MCF 10A (cell line): ENCODE measurements at regions not wholly inside any gene's neighbourhood (a gene's known extent, or its start where the extent isn't known, plus 50 kb on each side); places are given as distances from the start of the nearest gene placed in this dataset.

Experiments used
- BruUV-seq: library from RNA; stranded (reverse); fragments of 400-500 nt; replicated peaks from 2 replicates; lab custom pipeline; 2021; lab: Mats Ljungman, UMichigan
- CTCF ChIA-PET: fragments of 300-600 bp; sonication (Branson Sonifier 250); formaldehyde crosslinking; extraction: SDS; loops from one replicate; lab custom pipeline; 2021; ENCODE audit warnings: antibody characterized with exemption, inconsistent platforms; lab: Yijun Ruan, JAX
- POLR2A ChIA-PET: fragments of 300-600, 350-650 bp; sonication (Branson Sonifier 250); formaldehyde crosslinking; extraction: SDS; loops from one replicate; lab custom pipeline; 2020; ENCODE audit warnings: antibody characterized with exemption, inconsistent platforms; lab: Yijun Ruan, JAX
- DNase-seq: peaks from one replicate; pipeline ENCODE4 v3.0.0-alpha.2; 2018; ENCODE audit not compliant: unreplicated experiment
- H3K27ac Mint-ChIP-seq: one replicate; pipeline ENCODE4 v1.8.0; 2022; ENCODE audit warnings: mild to moderate bottlenecking, low read depth, mixed read lengths; ENCODE audit not compliant: unreplicated experiment
- H3K27me3 Mint-ChIP-seq: one replicate; pipeline ENCODE4 v1.8.0; 2022; ENCODE audit warnings: mixed read lengths; ENCODE audit not compliant: insufficient read depth, unreplicated experiment
- H3K36me3 Mint-ChIP-seq: one replicate; pipeline ENCODE4 v1.8.0; 2022; ENCODE audit warnings: mild to moderate bottlenecking, moderate library complexity, mixed read lengths; ENCODE audit not compliant: insufficient read depth, unreplicated experiment
- H3K4me1 Mint-ChIP-seq: one replicate; pipeline ENCODE4 v1.8.0; 2022; ENCODE audit warnings: mixed read lengths; ENCODE audit not compliant: insufficient read depth, unreplicated experiment
- H3K4me3 Mint-ChIP-seq: one replicate; pipeline ENCODE4 v1.8.0; 2022; ENCODE audit warnings: mild to moderate bottlenecking, moderate library complexity, mixed read lengths; ENCODE audit not compliant: unreplicated experiment
- H3K9me3 Mint-ChIP-seq: one replicate; pipeline ENCODE4 v1.8.0; 2022; ENCODE audit warnings: mixed read lengths; ENCODE audit not compliant: unreplicated experiment
- intact Hi-C: fragments of 100-400 bp; cut with micrococcal nuclease; formaldehyde crosslinking; loops from 2 replicates; pipeline ENCODE4 v1.14.1; 2022
- TF ChIP-seq, protein P1 (sequence below): fragments of 200-600 bp; IDR thresholded peaks from one replicate; pipeline ENCODE4 v1.8.0; 2022; ENCODE audit warnings: antibody characterized with exemption, mild to moderate bottlenecking; ENCODE audit not compliant: unreplicated experiment

- POLR2A ChIA-PET: interaction anchor here (0.6 to 0.8 kb wide), 2 partner anchors 14 to 20 kb away, joined by 3 to 5 read pairs; no protein-coding TSS in a partner anchor
- TF ChIP-seq, protein P1, sequence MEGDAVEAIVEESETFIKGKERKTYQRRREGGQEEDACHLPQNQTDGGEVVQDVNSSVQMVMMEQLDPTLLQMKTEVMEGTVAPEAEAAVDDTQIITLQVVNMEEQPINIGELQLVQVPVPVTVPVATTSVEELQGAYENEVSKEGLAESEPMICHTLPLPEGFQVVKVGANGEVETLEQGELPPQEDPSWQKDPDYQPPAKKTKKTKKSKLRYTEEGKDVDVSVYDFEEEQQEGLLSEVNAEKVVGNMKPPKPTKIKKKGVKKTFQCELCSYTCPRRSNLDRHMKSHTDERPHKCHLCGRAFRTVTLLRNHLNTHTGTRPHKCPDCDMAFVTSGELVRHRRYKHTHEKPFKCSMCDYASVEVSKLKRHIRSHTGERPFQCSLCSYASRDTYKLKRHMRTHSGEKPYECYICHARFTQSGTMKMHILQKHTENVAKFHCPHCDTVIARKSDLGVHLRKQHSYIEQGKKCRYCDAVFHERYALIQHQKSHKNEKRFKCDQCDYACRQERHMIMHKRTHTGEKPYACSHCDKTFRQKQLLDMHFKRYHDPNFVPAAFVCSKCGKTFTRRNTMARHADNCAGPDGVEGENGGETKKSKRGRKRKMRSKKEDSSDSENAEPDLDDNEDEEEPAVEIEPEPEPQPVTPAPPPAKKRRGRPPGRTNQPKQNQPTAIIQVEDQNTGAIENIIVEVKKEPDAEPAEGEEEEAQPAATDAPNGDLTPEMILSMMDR: no peak
- CTCF ChIA-PET: interaction anchor here (0.5 kb wide), 1 partner anchor 1236 kb away, joined by 4 read pairs; no protein-coding TSS in a partner anchor
- no peaks in the 10 kb centered on the region for H3K27me3 Mint-ChIP-seq
- intact Hi-C loops: no loop called here
- no peak overlapping the region for H3K27ac Mint-ChIP-seq
- DNase-seq: no peak
- peaks cover 4% of the 10 kb centered on the region for H3K4me1 Mint-ChIP-seq
- H3K9me3 Mint-ChIP-seq: no peaks in the 10 kb centered on the region
- BruUV-seq: no TSS peak
- H3K4me3 Mint-ChIP-seq: no peak overlapping the region
- no peaks in the 10 kb centered on the region for H3K36me3 Mint-ChIP-seq
Measured at GRCh38 chr10:10584161-10584560, 433.5 kb upstream of the CELF2 start.

GRCh38 chr10:10587744-10588393 is 429.8 kb upstream of the CELF2 start:
- no TSS peak for BruUV-seq
- Mint-ChIP-seq H3K4me1 (peaks cover 20% of the 10 kb centered on the region), H3K36me3 (no peaks in the 10 kb centered on the region), H3K9me3 (no peaks in the 10 kb centered on the region), H3K27me3 (no peaks in the 10 kb centered on the region), H3K4me3 (no peak overlapping the region), H3K27ac (no peak overlapping the region)
- DNase-seq: no peak
- CTCF ChIA-PET: no interaction called here
- POLR2A ChIA-PET: no interaction called here
- TF ChIP-seq, protein P1: no peak
- intact Hi-C loops: no loop called here

DNA sequence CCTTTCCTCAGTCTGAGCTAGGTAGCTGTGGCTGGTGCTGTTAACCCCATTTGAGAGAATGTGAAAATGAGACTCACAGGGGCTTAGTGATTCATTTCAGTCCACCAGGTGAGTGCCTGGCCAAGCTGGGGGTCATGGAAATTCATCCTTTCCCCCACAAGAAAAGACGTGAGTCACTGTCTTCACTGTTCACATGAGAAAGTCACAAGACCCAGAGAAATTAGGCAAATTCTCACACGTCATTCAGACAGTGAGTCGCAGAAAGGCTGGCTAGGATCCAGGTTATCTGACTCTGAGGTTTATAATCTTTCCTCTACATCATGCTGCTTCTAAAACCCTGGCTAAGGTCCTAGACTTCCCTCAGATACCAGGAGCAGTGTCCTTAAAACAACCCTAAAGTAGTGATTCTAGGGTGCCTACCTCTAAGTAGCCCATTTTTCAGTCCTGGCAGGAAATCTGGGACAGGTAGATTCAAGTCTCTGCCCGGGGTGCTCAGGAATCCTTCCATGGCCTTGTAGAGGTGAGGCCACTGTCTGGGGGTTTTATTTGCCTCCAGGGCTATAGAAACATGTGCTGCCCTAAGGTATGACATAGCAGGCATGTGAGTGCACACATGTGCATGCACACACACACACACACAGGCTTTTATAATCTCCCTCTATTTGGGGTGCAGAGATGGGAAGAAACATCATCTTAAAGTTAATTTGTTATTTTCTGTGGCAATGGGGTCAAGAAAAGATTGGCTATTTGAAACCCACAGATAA is 427.9 kb upstream of the CELF2 start:
- TF ChIP-seq, protein P1: no peak
- ChIA-PET CTCF (interaction anchor here (0.5 kb wide), 1 partner anchor 442 kb away, joined by 4 read pairs; no protein-coding TSS in a partner anchor), POLR2A (interaction anchor here (0.7 kb wide), 1 partner anchor 9 kb away, joined by 4 read pairs; no protein-coding TSS in a partner anchor)
- Mint-ChIP-seq H3K36me3 (no peaks in the 10 kb centered on the region), H3K27me3 (no peaks in the 10 kb centered on the region), H3K4me3 (no peak overlapping the region), H3K4me1 (peaks cover 20% of the 10 kb centered on the region), H3K27ac (peak overlapping the region; percentile 81), H3K9me3 (peaks cover 10% of the 10 kb centered on the region)
- DNase-seq: peak; percentile 90
- no TSS peak for BruUV-seq
- intact Hi-C loops: no loop called here

- intact Hi-C loops: no loop called here
- Mint-ChIP-seq H3K27me3 (no peaks in the 10 kb centered on the region), H3K9me3 (peaks cover 10% of the 10 kb centered on the region), H3K27ac (peak overlapping the region; percentile 50), H3K36me3 (no peaks in the 10 kb centered on the region), H3K4me1 (peaks cover 20% of the 10 kb centered on the region), H3K4me3 (no peak overlapping the region)
- DNase-seq: no peak
- TF ChIP-seq, protein P1: no peak
- no TSS peak for BruUV-seq
- ChIA-PET POLR2A (interaction anchor here (1.1 kb wide), 1 partner anchor 11 kb away, joined by 3 read pairs; no protein-coding TSS in a partner anchor), CTCF (no interaction called here)
Measured at GRCh38 chr10:10591715-10592341, 425.8 kb upstream of the CELF2 start.
